Cardiac septum (tissue), 1 donor: ENCODE measurements at regions not wholly inside any gene's neighbourhood (a gene's known extent, or its start where the extent isn't known, plus 50 kb on each side); places are given as distances from the start of the nearest gene placed in this dataset.

Experiments
- DNase-seq: peaks from one replicate; pipeline ENCODE4 v3.0.0-alpha.2; 2020; ENCODE audit warnings: low spot score
- intact Hi-C: fragments of 100-400 bp; cut with DNase I; formaldehyde crosslinking; loops from one replicate; pipeline ENCODE4 v1.14.0; 2022
- donor health status: DM: no; HTN: no; CAD: no.

- intact Hi-C loops, result no loop called here
- no peak for DNase-seq
Observed at GRCh38 chr7:67711706-67712105, 715.1 kb downstream of the TYW1 start.

GRCh38 chr7:67713451-67714056, 716.9 kb downstream of the TYW1 start:
- intact Hi-C loops, result no loop called here
- DNase-seq, result no peak

GRCh38 chr7:67716729-67717128, 720.1 kb downstream of the TYW1 start:
- no peak for DNase-seq
- intact Hi-C loops, result no loop called here

GRCh38 chr7:67723591-67723990, 727.0 kb downstream of the TYW1 start:
- no peak for DNase-seq
- intact Hi-C loops, result no loop called here

GRCh38 chr7:67724435-67724834, 727.8 kb downstream of the TYW1 start:
- intact Hi-C loops, result no loop called here
- DNase-seq, result no peak

GRCh38 chr7:67724955-67725354, 728.3 kb downstream of the TYW1 start:
- intact Hi-C loops, result no loop called here
- DNase-seq, result no peak

- DNase-seq, result no peak
- intact Hi-C loops, result no loop called here
Observed at GRCh38 chr7:67725423-67725822, 728.8 kb downstream of the TYW1 start.

- DNase-seq, result no peak
- intact Hi-C loops, result no loop called here
Observed at GRCh38 chr7:67729771-67730170, 733.1 kb downstream of the TYW1 start.

GRCh38 chr7:67731704-67732103, 735.1 kb downstream of the TYW1 start:
- intact Hi-C loops, result no loop called here
- DNase-seq, result no peak

GRCh38 chr7:67732898-67733297, 736.3 kb downstream of the TYW1 start:
- DNase-seq, result no peak
- intact Hi-C loops, result no loop called here

GRCh38 chr7:67738145-67738544, 741.5 kb downstream of the TYW1 start:
- intact Hi-C loops, result no loop called here
- no peak for DNase-seq

- DNase-seq, result no peak
- intact Hi-C loops, result no loop called here
Observed at GRCh38 chr7:67738958-67739357, 742.3 kb downstream of the TYW1 start.

GRCh38 chr7:67743501-67743900, 746.9 kb downstream of the TYW1 start:
- intact Hi-C loops, result no loop called here

GRCh38 chr7:67752227-67752626, 755.6 kb downstream of the TYW1 start:
- no peak for DNase-seq

More at GRCh38 chr7:67743501-67743900, 746.9 kb downstream of the TYW1 start:
- no peak for DNase-seq

GRCh38 chr7:67753891-67754290, 757.3 kb downstream of the TYW1 start:
- no peak for DNase-seq
- intact Hi-C loops, result no loop called here

More at GRCh38 chr7:67752227-67752626, 755.6 kb downstream of the TYW1 start:
- intact Hi-C loops, result no loop called here

GRCh38 chr7:67754651-67755050, 758.0 kb downstream of the TYW1 start:
- DNase-seq, result no peak
- intact Hi-C loops, result no loop called here

- intact Hi-C loops, result no loop called here
- no peak for DNase-seq
Observed at GRCh38 chr7:67758551-67758950, 761.9 kb downstream of the TYW1 start.

GRCh38 chr7:67760971-67761370, 764.3 kb downstream of the TYW1 start:
- no peak for DNase-seq
- intact Hi-C loops, result no loop called here

- DNase-seq, result no peak
- intact Hi-C loops, result no loop called here
Observed at GRCh38 chr7:67762516-67762915, 765.9 kb downstream of the TYW1 start.

GRCh38 chr7:67764289-67764688, 767.7 kb downstream of the TYW1 start:
- intact Hi-C loops, result no loop called here
- no peak for DNase-seq

- no peak for DNase-seq
- intact Hi-C loops, result no loop called here
Observed at GRCh38 chr7:67765481-67766175, 769.0 kb downstream of the TYW1 start.
